ENCODE measurements at regions not wholly inside any gene's neighbourhood (a gene's known extent, or its start where the extent isn't known, plus 50 kb on each side); places are given as distances from the start of the nearest gene placed in this dataset.
"Not testable (repeated sequence)": the region's sequence is repeated elsewhere in the genome, so short reads cannot be mapped to it uniquely, and the experiment has no call there.

DNA sequence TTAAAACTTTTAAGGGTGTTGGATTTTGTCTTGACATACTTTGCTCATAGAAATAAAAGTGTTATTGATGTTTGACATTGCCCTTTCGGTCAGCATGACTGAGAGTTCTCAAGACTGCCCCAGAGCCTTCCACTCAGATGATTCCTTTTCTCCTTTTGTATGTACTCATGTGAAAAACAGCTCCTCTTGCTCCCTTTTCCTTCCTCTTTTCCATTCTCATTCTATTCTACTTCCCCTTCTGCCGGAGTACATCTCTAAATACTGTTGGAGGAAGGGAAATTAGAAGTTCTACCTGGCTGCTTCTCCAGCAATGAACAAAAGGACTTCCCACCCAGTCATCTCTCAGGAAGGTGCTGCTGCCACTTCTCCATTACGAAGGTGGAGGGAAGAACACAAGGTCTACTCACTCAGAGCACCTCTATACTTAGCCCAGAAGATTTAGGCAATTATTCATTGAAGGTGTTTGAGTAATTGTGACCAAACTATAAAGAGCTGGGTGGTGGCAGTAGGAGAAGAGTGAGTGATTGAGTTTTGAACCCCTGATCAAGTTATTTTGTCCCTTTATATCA is 163.8 kb upstream of the MBNL1 start:
- no peak for DNase-seq

DNA sequence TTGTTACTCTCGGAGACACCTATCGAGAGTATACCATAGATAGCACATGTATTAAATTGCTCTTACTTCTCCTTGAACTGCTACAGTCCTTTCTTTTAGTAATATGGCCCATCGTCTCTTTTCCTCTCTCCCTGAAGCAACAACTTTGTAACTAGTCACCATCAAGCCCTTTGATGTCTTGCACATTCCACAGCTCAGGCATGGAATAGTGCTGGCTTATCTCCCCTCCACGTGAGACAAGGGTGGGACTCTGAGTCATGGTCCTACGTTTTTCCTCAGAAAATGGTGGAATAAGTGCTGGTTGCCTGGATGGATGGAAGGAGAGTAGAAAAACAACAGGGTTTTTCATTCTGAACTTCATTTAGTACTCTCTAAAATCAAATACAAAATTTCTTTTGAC is 163.3 kb upstream of the MBNL1 start:
- DNase-seq, result no peak

DNA sequence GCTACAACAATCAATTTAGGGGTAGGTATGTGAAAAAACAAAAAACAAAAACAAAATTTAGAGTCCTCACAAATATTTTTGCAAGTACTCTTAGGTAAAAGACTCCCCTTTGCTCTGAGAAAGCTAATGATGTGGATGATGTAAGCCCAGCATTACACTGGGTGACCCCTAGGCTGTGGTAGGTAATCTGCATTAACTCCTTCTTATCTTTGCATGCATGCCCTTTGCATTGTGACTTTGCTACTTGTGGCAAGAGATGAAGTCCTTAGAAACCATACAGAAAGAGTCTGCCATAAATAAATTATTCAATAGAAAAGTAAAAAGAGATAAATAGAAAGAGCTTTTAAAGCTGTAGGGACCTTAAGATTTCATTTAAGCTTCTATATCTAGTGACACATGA is 159.7 kb upstream of the MBNL1 start:
- DNase-seq, result no peak

DNA sequence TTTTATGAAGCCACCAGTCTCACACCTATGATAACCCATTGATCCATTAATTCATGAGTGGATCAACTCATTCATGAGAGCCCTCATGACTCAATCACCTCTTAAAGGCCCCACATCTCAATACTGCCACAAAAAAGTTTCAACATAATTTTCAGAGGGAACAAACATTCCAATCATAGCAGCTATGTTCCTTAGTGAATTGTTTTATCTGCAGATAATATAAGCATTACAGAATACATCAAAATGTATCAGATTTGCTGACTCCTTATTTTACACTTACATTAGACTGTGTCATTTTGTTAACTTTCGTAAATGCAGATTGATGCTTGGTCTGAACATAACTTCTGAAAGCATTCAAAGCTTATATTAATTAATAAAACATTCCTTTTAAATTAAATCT is 155.3 kb upstream of the MBNL1 start:
- no peak for DNase-seq

DNA sequence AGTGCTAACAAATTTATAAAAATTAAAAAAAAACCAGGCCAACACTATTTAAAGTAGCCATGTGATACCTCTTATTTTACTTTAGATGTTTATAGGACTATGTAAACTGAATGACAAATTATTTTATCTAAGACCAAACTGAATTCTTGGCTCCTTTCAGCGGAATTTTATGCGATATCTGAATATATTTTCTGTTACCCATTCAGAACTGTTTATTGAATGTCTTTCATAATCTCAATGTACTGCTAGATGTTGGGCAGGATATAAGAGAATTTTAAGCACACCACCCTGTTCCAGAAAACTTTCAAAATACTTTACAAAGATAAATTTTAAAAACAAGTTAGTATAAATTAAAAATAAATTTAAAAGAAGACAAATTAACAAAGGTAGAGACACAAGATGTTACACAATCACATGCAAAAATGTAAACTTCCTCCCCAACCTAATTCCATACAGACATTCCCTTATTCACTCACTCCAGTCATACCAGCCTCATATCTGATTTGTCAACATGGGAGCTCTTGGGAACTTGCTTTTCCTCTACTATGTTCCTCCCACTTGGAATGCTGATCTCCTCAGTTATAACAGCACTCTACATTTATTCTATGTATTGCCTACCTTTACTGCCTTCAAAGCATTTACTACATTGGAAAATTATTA is 154.6 kb upstream of the MBNL1 start:
- DNase-seq, result no peak

DNA sequence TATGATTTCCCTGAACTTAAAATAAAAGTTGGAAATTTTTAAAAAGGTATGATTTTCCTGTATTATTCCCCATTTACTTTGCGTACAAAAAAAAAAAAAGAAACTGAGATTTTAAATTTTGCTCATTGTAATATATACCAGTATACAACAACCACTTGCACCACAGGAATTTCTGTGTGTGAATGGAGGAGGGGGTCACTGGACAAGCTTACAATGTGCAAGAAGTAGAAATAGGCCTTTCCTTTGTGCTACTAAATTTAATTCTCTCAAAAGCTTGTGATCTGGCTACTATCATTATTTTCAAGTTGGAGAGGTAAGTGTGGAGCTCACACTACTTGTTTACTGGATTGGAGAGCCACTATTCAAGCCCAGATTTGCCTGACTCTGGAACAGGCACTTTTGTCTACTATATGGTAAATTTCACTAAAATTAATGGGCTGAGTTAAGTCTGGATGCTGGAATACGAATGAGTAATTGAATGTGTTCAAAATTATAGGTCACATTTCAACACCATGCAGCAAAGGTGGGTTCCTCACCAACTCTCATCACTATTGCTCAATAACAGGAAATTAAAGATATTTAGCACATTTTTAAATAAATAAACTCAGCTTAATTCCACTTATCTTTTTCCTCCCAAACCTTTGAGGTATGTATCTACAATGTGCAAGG is 148.0 kb upstream of the MBNL1 start:
- DNase-seq, result no peak

DNA sequence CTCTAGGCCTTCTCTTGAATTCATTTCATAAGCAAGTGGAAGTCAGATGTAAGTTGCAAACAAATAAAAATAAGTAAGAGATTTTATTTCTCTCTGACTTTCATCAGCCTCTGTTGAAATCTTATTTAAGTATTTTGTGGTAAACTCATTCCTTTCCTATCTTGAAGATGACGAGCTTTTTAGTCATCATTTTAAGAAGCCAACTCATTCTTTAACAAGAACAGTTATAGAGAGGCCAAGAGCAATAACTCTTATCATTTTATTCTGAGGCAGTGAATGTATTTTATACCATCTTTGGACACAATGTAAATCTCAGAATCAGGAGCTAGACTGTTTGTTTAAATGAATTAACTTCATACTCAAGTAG is 147.5 kb upstream of the MBNL1 start:
- no peak for DNase-seq

DNA sequence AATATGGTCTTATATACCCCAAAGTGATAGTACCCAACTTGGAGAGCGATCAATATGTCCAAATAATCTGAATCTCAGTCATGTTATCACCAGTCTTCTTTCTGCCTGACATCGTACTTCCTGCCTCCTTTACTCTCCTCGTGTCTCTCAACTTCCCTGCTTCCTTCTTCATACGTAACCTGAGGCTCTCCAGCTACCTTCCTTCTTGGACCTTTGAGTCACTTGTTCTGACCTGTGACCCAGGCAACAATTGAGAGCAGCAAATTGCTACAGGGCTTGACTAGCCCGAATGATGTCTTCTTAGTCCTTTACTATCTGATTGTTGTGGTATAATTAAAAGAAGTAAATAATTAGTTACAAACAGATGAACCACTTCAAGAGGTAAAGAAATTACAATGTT is 145.9 kb upstream of the MBNL1 start:
- no peak for DNase-seq

DNA sequence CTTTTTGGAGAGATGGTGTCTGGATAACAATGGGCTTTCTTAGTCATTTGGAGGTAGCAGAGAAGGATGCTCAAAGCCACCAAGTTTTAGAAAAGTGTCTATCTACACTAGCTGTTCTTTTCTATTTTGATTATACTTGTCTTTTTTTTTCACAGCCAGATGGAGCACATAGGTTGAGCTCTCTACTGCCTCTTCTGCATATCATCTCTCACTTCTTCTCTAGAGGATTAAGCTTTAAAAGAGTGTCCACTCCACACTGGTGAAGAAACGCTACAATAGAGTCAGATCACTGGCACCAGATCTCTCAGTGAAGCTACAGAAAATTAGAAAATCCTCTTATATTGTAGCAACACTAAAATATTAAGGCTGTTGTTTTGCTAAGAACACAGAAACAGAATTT is 145.3 kb upstream of the MBNL1 start:
- no peak for DNase-seq

DNA sequence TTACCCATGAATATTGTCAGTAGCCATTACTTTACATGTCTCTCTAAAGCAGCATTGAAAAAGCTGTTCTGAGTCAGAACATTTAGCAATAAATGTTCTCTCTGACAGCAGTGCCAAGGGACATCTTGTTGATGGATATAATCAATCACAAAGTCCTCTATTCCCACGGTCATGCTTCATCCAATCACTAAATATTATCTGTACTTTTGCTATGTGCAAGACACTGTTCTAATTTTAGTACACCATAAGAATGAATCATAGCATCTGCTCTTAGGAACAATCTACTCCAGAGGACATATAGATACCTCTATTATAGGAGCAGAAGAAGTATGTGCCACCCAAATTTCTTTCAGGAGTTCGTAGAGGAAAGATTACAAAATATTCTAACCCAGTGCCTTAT is 142.5 kb upstream of the MBNL1 start:
- DNase-seq, result no peak

DNA sequence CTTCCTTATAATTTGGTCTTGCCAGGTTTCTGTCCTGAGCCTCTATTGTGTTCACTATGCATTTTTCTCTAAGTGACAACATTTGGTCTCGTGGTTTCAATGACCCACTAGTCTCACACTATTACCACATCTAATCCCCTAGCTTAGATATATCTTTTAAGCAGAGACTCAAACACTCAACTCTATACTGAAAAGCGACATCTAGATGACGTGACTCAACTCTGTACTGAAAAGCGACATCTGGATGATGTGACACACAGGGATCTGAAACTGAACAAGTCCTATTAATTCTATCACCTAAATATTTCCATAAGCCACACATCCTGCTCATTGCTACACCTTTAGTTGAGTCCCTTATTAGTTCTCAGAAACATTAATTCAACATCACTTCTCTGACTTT is 141.7 kb upstream of the MBNL1 start:
- DNase-seq, result no peak

DNA sequence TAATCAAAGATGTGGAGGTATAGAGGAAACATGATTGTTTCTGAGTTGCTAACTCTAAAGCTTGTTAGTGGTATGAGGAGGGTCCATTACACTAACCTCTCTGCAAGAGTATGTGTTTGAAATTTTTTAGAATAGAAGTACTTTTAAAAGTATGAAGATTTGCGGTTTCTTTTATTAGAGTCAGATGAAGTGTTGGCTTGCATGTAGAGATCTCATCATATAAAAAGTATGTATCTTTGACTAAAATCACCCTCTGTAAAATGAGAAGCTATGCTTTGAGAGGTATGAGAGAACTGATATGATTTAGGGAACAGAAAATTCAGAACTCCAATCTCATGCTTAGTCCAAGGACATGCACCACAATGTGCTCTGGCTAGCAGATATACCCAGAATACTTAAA is 140.4 kb upstream of the MBNL1 start:
- no peak for DNase-seq

DNA sequence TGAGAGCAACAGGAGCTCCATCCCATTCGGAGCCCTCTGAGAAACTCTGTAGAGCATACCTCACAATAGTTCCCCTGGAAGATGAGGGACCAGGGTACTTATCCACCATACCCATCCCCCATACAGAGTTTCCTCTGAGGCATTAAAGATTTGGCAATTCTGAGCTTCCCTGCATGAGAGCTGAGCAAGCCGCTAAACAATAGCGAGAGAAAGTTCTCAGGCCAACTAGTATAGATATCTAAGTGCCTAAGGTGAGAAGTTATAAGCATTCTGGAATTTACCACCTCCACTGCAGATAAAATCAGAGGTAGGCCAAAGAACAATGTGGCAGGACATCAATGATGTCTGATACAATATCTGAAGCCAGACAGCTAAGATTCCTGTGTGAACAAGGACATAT is 129.1 kb upstream of the MBNL1 start:
- DNase-seq, result no peak

DNA sequence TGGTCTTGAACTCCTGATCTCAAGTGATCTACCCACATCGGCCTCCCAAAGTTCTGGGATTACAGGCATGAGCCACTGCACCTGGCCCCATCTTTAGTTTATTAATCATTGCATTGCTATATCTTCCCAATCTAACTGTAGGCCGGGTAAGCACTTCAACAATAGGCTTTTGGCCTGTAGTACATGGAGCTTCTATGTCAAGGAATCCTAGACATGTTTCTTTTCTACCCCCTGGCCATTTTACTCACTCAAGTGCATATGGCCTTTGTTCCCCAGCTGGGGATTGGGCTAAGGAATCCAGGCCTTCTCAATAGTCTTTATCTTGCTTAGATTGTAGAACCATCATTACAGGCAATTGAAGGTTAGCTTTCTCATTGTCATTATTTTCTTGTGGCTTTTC is 122.3 kb upstream of the MBNL1 start:
- no peak for DNase-seq

DNA sequence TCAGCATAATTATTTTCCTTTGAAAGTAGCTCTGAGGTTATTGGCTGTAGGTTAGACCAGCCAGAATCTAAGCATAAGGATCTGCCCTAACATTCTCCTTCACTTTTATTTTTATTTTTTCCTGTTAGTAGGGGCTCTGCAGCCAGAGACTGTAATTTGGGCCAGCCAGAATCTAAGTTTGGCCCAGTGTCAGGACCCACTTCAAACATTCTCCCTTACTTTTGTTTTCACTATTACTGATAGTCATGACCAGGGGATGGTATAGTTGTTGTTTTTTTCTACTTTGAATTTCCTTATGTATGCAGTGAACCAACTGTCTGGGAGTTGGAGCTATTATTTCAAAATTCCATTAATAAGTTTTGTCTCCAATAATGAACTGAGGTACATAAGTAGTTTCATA is 121.0 kb upstream of the MBNL1 start:
- no peak for DNase-seq

DNA sequence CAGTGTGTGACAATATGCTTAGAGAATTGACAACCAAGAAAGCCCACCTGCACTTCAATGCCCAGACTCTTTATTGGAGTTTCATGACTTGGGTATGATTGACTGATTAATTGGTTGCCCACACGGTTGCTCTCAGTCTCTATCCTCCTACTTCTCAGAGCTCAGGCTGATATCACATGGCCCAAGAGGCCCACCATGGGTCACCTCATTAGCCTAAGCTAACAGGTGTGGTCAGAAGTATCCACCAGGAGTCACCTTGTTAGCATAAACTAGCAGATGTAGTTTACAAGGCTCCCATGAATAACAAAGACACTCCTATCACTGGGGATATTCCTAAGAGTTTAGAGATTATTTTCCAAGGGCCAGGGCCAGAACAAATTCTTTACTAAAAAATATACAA is 120.2 kb upstream of the MBNL1 start:
- no peak for DNase-seq

DNA sequence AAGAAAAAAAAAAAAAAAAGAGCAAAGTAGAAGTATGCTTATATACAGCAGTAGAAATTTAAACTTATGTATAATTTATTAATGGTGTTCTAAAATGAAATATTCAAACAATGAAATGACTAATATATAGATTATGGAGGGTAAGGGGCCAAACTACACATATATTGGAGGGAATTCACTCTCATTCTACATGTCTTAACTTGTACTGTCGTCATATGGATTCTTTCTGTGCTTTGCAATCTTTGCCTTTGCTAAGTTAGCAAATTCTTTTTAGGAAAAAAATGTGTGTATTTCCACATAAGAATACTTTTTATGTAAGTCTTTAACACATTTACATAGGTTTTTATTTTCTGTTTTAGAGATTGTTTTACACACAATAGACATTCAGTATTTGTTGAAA is 118.9 kb upstream of the MBNL1 start:
- no peak for DNase-seq

DNA sequence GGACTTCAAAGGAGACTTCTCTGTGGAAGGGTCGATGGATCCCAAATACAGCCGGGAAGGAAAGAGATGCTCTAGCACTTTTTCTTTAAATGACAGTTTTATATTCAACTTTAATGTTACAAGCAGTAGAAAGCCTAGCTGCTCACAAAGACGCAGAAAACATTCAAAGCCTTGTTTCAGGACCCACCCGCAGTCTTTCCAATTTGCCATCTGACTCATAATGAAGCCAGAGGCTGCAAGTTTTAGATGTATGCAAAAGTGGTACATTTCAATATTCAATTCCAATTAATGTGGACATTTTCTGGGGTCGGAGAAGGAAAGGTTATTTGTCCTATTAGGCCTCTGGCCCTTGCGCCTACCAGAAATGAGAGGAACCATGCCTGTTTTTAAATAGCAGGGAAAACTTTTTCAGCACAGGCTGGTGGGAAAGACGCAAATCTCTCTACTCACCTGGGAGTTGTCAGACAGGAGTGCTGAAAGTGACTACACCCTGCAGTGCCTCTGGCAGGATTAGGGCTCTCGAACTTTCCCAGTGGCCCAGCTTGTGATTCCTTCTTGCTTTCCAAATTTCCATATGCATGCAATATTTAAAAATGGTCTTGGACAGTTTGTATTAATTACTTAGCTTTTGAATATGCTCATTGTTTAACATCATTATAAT is 117.4 kb upstream of the MBNL1 start:
- DNase-seq, result no peak

DNA sequence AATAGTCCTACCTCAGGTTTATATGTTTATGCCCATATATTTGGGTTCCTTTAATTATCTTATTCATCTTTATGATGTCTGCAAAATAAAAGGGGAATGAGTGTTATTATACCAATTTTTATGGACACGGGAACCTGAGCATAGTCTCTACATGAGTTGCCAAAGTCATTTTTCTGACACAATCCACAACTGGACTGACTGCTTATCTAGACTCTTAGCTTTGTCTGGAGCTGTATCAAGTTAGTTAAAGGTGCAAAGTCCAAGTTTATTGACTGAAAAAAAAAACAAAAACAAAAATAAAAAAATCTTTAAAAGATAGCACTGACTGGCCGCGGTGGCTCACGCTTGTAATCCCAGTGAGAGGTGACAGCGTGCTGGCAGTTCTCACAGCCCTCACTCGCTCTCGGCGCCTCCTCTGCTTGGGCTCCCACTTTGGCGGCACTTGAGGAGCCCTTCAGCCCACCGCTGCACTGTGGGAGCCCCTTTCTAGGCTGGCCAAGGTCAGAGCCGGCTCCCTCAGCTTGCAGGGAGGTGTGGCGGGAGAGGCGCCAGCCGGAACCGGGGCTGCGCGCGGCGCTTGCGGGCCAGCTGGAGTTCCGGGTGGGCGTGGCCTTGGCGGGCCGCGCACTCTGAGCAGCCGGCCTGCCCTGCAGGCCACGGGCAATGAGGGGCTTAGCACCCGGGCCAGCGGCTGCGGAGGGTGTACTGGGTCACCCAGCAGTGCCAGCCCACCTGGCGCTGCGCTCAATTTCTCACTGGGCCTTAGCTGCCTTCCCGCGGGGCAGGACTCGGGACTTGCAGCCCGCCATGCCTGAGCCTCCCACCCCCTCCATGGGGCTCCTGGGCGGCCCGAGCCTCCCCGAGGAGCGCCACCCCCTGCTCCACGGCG is 116.6 kb upstream of the MBNL1 start:
- not testable (repeated sequence) for DNase-seq

DNA sequence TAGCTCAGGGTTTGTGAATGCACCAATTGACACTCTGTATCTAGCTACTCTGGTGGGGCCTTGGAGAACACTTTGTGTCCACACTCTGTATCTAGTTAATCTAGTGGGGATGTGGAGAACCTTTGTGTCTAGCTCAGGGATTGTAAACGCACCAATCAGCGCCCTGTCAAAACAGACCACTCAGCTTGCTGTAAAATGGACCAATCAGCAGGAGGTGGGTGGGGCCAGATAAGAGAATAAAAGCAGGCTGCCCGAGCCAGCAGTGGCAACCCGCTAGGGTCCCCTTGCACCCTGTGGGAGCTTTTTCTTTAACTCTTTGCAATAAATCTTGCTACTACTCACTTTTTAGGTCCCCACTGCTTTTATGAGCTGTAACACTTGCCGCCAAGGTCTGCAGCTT is 115.6 kb upstream of the MBNL1 start:
- DNase-seq, result not testable (repeated sequence)

DNA sequence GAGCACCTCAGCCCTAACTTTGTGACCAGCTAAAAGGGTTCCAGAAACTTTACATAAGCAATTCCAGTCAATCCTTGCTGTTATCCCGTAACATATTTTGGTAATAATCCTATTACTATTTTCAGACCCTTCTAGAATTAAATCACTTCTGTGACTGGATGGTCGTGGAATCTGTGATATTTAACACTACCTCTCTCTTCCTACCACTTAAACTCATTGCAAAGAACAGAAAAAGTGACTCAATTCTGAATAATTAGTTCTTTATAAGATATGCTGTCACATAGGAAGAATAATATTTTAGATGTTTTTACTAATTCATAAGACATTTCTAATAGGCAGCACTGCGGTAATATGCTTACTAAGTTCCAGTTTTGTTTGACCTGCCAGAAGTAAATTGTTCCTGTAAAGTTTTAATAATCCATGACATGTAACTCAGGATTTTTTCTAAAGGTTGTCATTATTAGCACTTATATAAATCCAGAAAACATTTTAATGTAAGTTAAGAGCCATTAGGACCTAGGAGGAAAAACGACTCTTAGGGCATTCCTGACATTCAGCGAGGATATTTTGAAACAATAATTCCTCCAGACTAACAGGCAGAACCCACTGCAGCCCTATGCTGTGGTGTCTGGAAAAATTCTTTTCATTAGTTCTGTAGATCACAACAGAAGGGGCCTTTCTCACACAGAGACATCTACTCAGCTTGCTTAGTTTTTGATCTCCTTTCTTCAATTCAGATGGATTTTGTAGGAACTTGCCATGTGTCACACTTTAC is 113.3 kb upstream of the MBNL1 start:
- DNase-seq, result no peak

DNA sequence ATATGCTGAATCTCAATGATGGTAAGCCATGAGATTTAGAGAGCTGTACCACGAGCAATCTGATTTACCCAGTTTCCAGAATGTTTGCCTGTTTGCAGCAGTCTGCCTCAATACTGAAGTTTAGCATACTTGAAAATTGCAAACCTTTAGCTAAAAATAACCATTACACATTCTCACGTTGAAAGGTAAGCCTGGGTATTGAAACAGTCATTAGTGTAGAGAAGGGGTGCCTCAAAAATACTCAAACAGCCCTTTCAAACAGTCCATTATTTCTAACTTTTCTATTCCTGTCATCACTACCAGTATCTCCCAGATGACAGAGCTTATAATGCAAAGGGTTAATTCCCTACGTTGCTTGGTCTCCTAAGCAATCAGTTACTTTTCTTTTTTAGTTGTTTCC is 111.8 kb upstream of the MBNL1 start:
- no peak for DNase-seq

DNA sequence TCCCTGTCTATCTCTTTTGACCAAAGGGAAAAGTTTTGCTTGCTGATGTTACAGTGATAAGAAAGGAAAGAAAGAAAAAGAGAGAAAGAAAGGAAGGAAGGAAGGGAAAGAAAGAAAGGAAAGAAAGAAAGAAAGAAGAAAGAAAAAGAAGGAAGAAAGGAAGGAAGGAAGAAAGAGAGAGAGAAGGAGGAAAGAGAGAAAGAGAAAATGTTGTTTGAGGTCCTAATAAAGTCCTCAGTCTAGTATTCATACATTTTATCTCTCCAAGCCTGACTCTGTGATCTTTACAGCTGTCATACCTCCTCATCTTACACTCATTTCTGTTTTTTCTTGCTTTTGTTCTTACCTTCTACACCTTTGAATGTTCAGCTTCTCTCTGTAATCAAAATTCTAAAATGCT is 111.4 kb upstream of the MBNL1 start:
- DNase-seq, result no peak
